ENCODE measurements at regions not wholly inside any gene's neighbourhood (a gene's known extent, or its start where the extent isn't known, plus 50 kb on each side); places are given as distances from the start of the nearest gene placed in this dataset.

DNA sequence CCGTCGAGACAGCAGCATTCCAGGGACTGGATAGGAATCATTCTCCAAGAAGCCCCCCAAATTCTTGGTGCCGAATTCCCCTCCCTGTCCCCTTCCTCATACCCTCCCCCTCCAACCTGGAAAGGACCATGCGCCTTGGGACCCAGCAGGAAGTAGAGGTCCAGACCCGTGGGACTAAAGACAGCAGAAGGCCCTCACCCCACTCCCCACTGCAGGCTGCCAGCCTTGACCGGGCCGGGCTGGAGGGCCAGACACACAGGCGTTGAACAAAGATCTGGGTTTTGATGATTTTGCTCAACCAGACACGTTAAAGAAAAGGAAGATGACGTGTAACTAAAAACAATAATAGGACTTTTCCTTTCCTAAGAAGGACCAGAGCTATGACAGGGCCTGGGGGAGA lies 286.5 kb downstream of the NPHP4 start:
- TF ChIP-seq POLR2A (IDR thresholded peaks at IDR 0.05) (no peak), POLR2AphosphoS5 (IDR thresholded peaks at IDR 0.05) (no peak)
- TF ChIP-seq, protein P1, sequence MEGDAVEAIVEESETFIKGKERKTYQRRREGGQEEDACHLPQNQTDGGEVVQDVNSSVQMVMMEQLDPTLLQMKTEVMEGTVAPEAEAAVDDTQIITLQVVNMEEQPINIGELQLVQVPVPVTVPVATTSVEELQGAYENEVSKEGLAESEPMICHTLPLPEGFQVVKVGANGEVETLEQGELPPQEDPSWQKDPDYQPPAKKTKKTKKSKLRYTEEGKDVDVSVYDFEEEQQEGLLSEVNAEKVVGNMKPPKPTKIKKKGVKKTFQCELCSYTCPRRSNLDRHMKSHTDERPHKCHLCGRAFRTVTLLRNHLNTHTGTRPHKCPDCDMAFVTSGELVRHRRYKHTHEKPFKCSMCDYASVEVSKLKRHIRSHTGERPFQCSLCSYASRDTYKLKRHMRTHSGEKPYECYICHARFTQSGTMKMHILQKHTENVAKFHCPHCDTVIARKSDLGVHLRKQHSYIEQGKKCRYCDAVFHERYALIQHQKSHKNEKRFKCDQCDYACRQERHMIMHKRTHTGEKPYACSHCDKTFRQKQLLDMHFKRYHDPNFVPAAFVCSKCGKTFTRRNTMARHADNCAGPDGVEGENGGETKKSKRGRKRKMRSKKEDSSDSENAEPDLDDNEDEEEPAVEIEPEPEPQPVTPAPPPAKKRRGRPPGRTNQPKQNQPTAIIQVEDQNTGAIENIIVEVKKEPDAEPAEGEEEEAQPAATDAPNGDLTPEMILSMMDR (IDR thresholded peaks at IDR 0.05): no peak
